Thyroid gland (tissue), 4 donors: ENCODE measurements at regions not wholly inside any gene's neighbourhood (a gene's known extent, or its start where the extent isn't known, plus 50 kb on each side); places are given as distances from the start of the nearest gene placed in this dataset.

Experiments
- DNase-seq, 2 donors: peaks; one replicate each; pipeline ENCODE4 v3.0.0-alpha.2; 2019
- H3K27ac ChIP-seq, 3 donors: fragments of 200-600 bp; sonication (generic); 1 replicate in 2 of 3; 2 replicates in 1 of 3; pipeline ENCODE4 v1.5.1; 2016 to 2019; ENCODE audit warnings: mild to moderate bottlenecking in 1 of 3, moderate library complexity in 1 of 3
- H3K27me3 ChIP-seq: fragments of 200-600 bp; sonication (generic); one replicate; pipeline ENCODE4 v1.5.1; 2019
- H3K36me3 ChIP-seq, 2 donors: fragments of 200-600 bp; sonication (generic); one replicate each; pipeline ENCODE4 v1.5.1; 2016 to 2019
- H3K4me1 ChIP-seq, 2 donors: fragments of 200-600 bp; sonication (generic); one replicate each; pipeline ENCODE4 v1.5.1; 2017 to 2019
- H3K4me3 ChIP-seq, 3 donors: fragments of 200-600 bp; sonication (generic); replicated peaks in 1 of 3; 1 replicate in 2 of 3; 2 replicates in 1 of 3; pipeline ENCODE4 v1.5.1; 2016; ENCODE audit warnings: mild to moderate bottlenecking in 1 of 3
- H3K9me3 ChIP-seq: fragments of 200-600 bp; sonication (generic); one replicate; pipeline ENCODE4 v1.5.1; 2017
- CTCF ChIP-seq, 6 experiments: fragments of 200-600 bp in 3 of 6; fragments of 450-650 bp in 3 of 6; sonication (generic) in 3 of 6; IDR thresholded peaks; one replicate each; pipeline ENCODE4 v1.5.1; 2016 to 2019; ENCODE audit warnings: antibody characterized with exemption in 6 of 6, mild to moderate bottlenecking in 2 of 6, inconsistent platforms in 1 of 6, moderate library complexity in 1 of 6
- POLR2A ChIP-seq, 2 donors: fragments of 450-650 bp; IDR thresholded peaks; one replicate each; pipeline ENCODE4 v1.6.1; 2017; ENCODE audit warnings: antibody characterized with exemption in 2 of 2, mild to moderate bottlenecking in 2 of 2, moderate library complexity in 1 of 2
- WGBS, 2 donors: methylation state at CpG; one replicate each; pipeline ENCODE4 v1.1.5; 2017; 5-methylcytosine and 5-hydroxymethylcytosine counted together
- intact Hi-C: fragments of 100-400 bp; cut with DNase I; formaldehyde crosslinking; loops from one replicate; pipeline ENCODE4 v1.15.1; 2023

GRCh38 chr11:41659985-41660384 is 200.5 kb upstream of the LRRC4C start:
- Histone ChIP-seq H3K27me3 (no peaks in the 10 kb centered on the region), H3K4me1 (no peaks in the 10 kb centered on the region), H3K4me3 (no peak overlapping the region), H3K9me3 (no peaks in the 10 kb centered on the region), H3K27ac (no peak overlapping the region), H3K36me3 (no peaks in the 10 kb centered on the region)
- DNase-seq, result peak in 1 of 2 donors; percentile 1
- intact Hi-C loops, result no loop called here
- no peak for TF ChIP-seq CTCF (IDR thresholded peaks at IDR 0.05)
- TF ChIP-seq POLR2A (IDR thresholded peaks at IDR 0.05), result no peak
- WGBS, 2 donors, result 41 to 47% methylated on average over 9 of the region's 9 CpGs

GRCh38 chr11:41660585-41660984 is 201.1 kb upstream of the LRRC4C start:
- intact Hi-C loops, result no loop called here
- WGBS, 2 donors, result 80 to 81% methylated on average over 8 of the region's 8 CpGs

DNA sequence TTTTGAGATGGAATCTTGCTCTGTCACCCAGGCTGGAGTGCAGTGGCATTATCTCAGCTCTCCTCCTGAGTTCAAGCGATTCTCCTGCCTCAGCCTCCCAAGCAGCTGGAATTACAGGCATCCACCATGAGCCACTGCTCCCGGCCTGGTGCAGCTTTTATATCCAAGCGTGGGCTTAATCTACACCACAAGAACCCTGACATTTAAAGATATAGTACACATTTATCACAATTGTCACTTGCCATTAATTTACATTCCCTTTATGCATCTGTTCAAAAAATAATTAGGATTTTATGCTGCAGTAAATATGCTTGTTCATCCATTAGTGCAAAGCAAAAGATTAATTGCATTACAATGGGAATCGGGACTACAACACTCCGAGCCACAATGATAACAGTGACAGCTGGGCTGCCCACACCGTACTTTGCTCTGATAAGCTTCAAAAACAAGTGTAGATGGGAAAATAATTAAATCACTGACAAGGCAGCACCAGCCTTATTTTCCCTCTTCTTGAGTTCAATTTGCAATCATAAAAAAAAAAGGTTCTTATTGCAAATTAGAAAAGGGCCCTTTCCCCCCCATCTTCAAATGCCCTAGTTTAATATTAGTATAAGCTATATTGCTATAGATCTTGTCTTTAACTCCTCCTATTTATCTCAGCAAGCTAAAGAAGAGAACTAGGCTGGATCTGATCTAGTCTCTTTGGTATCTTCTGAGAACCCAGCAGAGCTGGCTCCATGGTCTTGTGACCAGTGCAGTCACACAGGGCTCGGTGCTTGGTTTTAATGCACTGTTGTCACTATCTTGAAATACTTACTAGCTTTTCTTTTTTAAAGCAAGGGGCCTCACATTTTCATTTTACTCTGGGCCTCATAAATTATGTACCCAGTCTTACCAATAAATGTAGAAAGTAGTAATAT is 206.2 kb upstream of the LRRC4C start:
- no peak overlapping the region for H3K27ac ChIP-seq
- 75 to 78% methylated on average over 7 of the region's 7 CpGs for WGBS, 2 donors
- H3K4me3 ChIP-seq, result no peak overlapping the region
- DNase-seq, result no peak
- H3K27me3 ChIP-seq, result no peaks in the 10 kb centered on the region
- intact Hi-C loops, result no loop called here
- H3K9me3 ChIP-seq, result no peaks in the 10 kb centered on the region
- H3K4me1 ChIP-seq, result no peaks in the 10 kb centered on the region
- TF ChIP-seq POLR2A (IDR thresholded peaks at IDR 0.05) (no peak), CTCF (IDR thresholded peaks at IDR 0.05) (no peak)
- H3K36me3 ChIP-seq, result no peaks in the 10 kb centered on the region

More at GRCh38 chr11:41660585-41660984, 201.1 kb upstream of the LRRC4C start:
- Histone ChIP-seq H3K4me1 (no peaks in the 10 kb centered on the region), H3K27me3 (no peaks in the 10 kb centered on the region), H3K4me3 (no peak overlapping the region), H3K36me3 (no peaks in the 10 kb centered on the region), H3K27ac (no peak overlapping the region), H3K9me3 (no peaks in the 10 kb centered on the region)
- no peak for DNase-seq
- TF ChIP-seq CTCF (IDR thresholded peaks at IDR 0.05) (no peak), POLR2A (IDR thresholded peaks at IDR 0.05) (no peak)

- no peak for TF ChIP-seq CTCF (IDR thresholded peaks at IDR 0.05)
- no peak for TF ChIP-seq POLR2A (IDR thresholded peaks at IDR 0.05)
- no peaks in the 10 kb centered on the region for H3K4me1 ChIP-seq
- DNase-seq, result no peak
- 75 to 77% methylated on average over 5 of the region's 5 CpGs for whole genome bisulfite sequencing, 2 donors
- H3K36me3 ChIP-seq, result no peaks in the 10 kb centered on the region
- no peak overlapping the region for H3K4me3 ChIP-seq
- H3K27ac ChIP-seq, result no peak overlapping the region
- H3K9me3 ChIP-seq, result no peaks in the 10 kb centered on the region
- intact Hi-C loops, result no loop called here
- H3K27me3 ChIP-seq, result no peaks in the 10 kb centered on the region
Measured at GRCh38 chr11:41666951-41667653, 207.7 kb upstream of the LRRC4C start.

- Histone ChIP-seq H3K27ac (no peak overlapping the region), H3K36me3 (no peaks in the 10 kb centered on the region), H3K27me3 (no peaks in the 10 kb centered on the region), H3K4me3 (no peak overlapping the region), H3K4me1 (no peaks in the 10 kb centered on the region), H3K9me3 (no peaks in the 10 kb centered on the region)
- TF ChIP-seq POLR2A (IDR thresholded peaks at IDR 0.05) (no peak), CTCF (IDR thresholded peaks at IDR 0.05) (no peak)
- 95% methylated on average over 1 of the region's 1 CpG for WGBS, 2 donors
- DNase-seq, result no peak
- intact Hi-C loops, result no loop called here
Measured at GRCh38 chr11:41675205-41675604, 215.8 kb upstream of the LRRC4C start.
